ENCODE measurements at regions not wholly inside any gene's neighbourhood (a gene's known extent, or its start where the extent isn't known, plus 50 kb on each side); places are given as distances from the start of the nearest gene placed in this dataset.

DNA sequence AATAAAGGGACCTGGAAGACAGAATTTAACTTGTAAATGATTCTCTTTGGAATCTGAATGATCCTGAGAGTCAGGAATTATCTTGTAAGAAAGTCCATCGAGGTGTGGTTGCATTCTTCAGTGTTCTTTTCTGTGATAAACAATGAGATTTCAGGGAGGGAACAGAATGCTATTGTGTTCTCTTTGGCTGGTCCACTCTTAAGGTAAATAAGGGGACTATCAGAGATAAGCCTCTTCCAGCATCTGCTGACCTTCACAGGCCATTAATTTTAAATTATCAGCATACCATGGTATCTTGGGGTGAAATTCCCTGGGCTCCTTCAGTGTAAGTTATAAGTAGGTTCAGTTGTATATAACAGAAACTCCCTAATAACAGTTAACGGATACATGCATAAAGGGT lies 107.1 kb upstream of the ARHGAP24 start:
- H3K4me1 Mint-ChIP-seq (ENCODE audit: low read depth), result no peaks in the 10 kb centered on the region
- H3K27me3 Mint-ChIP-seq, result no peaks in the 10 kb centered on the region
- DNase-seq (no peak), ATAC-seq (no peak)
- no peaks in the 10 kb centered on the region for H3K36me3 Mint-ChIP-seq (ENCODE audit: low read depth)
- intact Hi-C loops (cut with micrococcal nuclease), result loop anchor here (10.0 kb wide), 1 partner anchor 223 kb away; no protein-coding TSS in a partner anchor
- H3K9me3 Mint-ChIP-seq, result no peaks in the 10 kb centered on the region
- H3K4me3 Mint-ChIP-seq, result no peak overlapping the region
- no peak overlapping the region for H3K27ac Mint-ChIP-seq
- POLR2A ChIA-PET, result no interaction called here
- TF ChIP-seq, protein P1, sequence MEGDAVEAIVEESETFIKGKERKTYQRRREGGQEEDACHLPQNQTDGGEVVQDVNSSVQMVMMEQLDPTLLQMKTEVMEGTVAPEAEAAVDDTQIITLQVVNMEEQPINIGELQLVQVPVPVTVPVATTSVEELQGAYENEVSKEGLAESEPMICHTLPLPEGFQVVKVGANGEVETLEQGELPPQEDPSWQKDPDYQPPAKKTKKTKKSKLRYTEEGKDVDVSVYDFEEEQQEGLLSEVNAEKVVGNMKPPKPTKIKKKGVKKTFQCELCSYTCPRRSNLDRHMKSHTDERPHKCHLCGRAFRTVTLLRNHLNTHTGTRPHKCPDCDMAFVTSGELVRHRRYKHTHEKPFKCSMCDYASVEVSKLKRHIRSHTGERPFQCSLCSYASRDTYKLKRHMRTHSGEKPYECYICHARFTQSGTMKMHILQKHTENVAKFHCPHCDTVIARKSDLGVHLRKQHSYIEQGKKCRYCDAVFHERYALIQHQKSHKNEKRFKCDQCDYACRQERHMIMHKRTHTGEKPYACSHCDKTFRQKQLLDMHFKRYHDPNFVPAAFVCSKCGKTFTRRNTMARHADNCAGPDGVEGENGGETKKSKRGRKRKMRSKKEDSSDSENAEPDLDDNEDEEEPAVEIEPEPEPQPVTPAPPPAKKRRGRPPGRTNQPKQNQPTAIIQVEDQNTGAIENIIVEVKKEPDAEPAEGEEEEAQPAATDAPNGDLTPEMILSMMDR (IDR thresholded peaks at IDR 0.05), result no peak
- CTCF ChIA-PET, result interaction anchor here (0.7 kb wide), 1 partner anchor 219 kb away, joined by 3 read pairs; no protein-coding TSS in a partner anchor

DNA sequence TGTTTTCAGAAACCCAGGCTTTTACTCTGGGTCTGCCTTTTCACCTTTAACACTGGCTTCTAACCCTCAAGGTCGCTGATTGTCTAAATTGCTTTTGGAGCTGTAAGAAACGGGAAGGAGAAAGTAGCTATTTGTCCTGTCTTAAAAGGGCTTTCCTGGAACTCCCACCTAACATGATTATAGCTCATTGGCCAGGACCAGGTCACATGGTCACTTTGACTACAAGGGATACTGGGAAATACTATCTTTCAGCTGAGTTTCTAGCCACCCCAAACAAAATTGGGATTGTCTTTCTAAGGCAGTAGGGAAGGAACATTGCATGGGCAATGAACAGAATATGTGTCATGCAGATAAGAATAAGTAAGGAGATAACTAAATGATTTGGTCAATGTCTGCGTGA lies 106.7 kb upstream of the ARHGAP24 start:
- Mint-ChIP-seq H3K27me3 (no peaks in the 10 kb centered on the region), H3K4me3 (no peak overlapping the region), H3K27ac (no peak overlapping the region), H3K36me3 (ENCODE audit: low read depth) (no peaks in the 10 kb centered on the region), H3K4me1 (ENCODE audit: low read depth) (no peaks in the 10 kb centered on the region), H3K9me3 (no peaks in the 10 kb centered on the region)
- ATAC-seq (no peak), DNase-seq (no peak)
- CTCF ChIA-PET, result interaction anchor here (0.7 kb wide), 1 partner anchor 220 kb away, joined by 3 read pairs; no protein-coding TSS in a partner anchor
- intact Hi-C loops (cut with micrococcal nuclease), result loop anchor here (10.0 kb wide), 1 partner anchor 223 kb away; no protein-coding TSS in a partner anchor
- TF ChIP-seq, protein P1 (IDR thresholded peaks at IDR 0.05), result no peak
- POLR2A ChIA-PET, result no interaction called here

DNA sequence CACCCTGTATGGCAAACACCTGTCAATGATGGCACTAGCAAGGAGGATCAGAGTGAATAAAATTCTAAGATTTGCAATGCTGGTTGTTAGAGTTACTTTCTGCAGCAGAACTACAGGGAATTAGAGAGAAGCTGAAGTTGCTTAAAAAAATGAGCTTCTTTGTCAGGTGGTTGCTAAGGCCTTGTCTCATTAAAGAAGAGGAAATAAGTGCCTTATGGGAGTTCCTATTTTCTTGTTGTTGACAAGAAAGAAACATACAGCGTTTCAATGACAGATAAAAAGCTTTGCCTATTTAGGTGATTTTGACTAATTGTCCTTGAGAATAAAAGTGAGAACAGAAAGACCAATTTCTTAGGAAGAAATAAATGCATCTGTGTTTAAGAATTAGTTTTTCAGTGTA lies 106.0 kb upstream of the ARHGAP24 start:
- Mint-ChIP-seq H3K9me3 (no peaks in the 10 kb centered on the region), H3K4me3 (no peak overlapping the region), H3K36me3 (ENCODE audit: low read depth) (no peaks in the 10 kb centered on the region), H3K27ac (no peak overlapping the region), H3K4me1 (ENCODE audit: low read depth) (no peaks in the 10 kb centered on the region), H3K27me3 (no peaks in the 10 kb centered on the region)
- no peak for DNase-seq
- TF ChIP-seq, protein P1 (IDR thresholded peaks at IDR 0.05), result no peak
- ATAC-seq, result no peak
- intact Hi-C loops (cut with micrococcal nuclease), result loop anchor here (10.0 kb wide), 1 partner anchor 224 kb away; no protein-coding TSS in a partner anchor
- ChIA-PET POLR2A (no interaction called here), CTCF (no interaction called here)

DNA sequence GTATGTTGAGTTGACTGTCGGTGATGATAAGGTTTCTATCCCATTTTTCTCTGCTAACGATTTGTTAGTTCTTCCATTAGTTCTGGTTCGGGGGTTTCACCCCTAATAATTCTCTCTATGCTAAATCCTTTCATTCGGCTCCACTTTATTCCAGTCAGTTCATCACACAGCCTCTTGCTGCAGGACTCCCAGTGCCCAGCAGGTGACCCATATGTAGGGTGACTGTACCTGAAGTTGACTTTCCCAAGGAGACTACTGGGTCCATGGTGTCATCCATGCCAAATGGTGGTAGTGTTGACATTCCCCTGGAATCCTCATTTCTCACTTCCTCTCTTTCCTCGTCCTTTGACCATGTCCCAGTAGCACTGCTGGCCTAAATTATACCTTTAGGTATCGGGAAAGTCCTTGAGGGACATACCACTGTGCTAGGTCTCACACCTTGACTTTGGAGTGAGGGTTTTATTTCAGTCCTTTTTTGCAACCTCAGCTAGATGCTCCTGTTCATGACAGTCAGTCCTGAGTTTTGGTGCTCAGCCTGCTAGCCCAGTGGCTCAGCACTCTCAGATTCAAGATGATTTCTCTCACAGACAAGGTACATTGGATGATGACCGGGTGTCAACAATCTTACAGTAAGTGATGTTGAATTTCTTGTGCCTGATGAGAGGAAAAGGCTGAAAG lies 105.1 kb upstream of the ARHGAP24 start:
- H3K4me3 Mint-ChIP-seq, result no peak overlapping the region
- intact Hi-C loops (cut with micrococcal nuclease), result loop anchor here (10.0 kb wide), 1 partner anchor 225 kb away; no protein-coding TSS in a partner anchor
- TF ChIP-seq, protein P1 (IDR thresholded peaks at IDR 0.05), result no peak
- no peak overlapping the region for H3K27ac Mint-ChIP-seq
- ATAC-seq, result no peak
- no peaks in the 10 kb centered on the region for H3K9me3 Mint-ChIP-seq
- H3K27me3 Mint-ChIP-seq, result no peaks in the 10 kb centered on the region
- ChIA-PET CTCF (interaction anchor here (2.6 kb wide), 1 partner anchor 12 kb away, joined by 7 read pairs; no protein-coding TSS in a partner anchor), POLR2A (no interaction called here)
- no peaks in the 10 kb centered on the region for H3K4me1 Mint-ChIP-seq (ENCODE audit: low read depth)
- DNase-seq, result no peak
- no peaks in the 10 kb centered on the region for H3K36me3 Mint-ChIP-seq (ENCODE audit: low read depth)

DNA sequence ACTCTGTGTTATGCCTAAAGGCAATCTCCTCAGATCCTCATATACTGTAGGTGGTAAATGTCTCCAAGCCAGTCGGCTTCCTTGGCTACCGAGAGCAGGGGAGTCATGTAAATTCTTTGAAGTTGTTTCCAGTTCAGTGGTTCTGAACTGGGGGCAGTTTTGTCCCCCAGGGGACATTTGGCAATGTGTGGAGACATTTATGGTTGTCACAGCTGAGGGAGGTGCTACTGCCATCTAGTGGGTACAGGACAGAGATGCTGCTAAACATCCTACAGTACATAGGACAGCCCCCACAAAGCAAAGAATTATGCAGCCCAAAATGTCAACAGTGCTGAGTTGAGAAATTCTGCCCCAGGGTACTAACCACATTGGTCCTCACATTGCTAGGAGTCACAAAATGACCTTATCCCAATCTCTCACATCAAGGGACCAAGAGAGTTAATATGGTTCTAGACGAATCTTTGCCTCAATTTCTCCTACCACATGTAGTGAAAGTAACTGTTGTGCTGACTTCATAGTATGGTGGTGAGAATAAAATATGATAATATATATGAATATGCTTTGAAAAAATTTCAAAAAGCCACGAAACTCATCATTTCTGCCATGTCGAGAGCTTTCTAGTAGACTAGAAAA lies 104.4 kb upstream of the ARHGAP24 start:
- ChIA-PET CTCF (interaction anchor here (0.9 to 2.6 kb wide), 3 partner anchors 10 to 223 kb away, joined by 3 to 7 read pairs (median 3); no protein-coding TSS in a partner anchor), POLR2A (no interaction called here)
- Mint-ChIP-seq H3K36me3 (ENCODE audit: low read depth) (no peaks in the 10 kb centered on the region), H3K4me1 (ENCODE audit: low read depth) (no peaks in the 10 kb centered on the region), H3K27ac (no peak overlapping the region), H3K4me3 (no peak overlapping the region), H3K9me3 (no peaks in the 10 kb centered on the region), H3K27me3 (no peaks in the 10 kb centered on the region)
- peak; percentile 56 for ATAC-seq
- TF ChIP-seq, protein P1 (IDR thresholded peaks at IDR 0.05), result peak; percentile 51
- intact Hi-C loops (cut with micrococcal nuclease), result no loop called here
- peak; percentile 21 for DNase-seq
